ENCODE measurements at regions not wholly inside any gene's neighbourhood (a gene's known extent, or its start where the extent isn't known, plus 50 kb on each side); places are given as distances from the start of the nearest gene placed in this dataset.
"Not testable (repeated sequence)": the region's sequence is repeated elsewhere in the genome, so short reads cannot be mapped to it uniquely, and the experiment has no call there.

- Histone ChIP-seq H3K36me3 (ENCODE audit: control insufficient read depth in 2 of 2, insufficient read depth in 2 of 2, low read length in 1 of 2) (no peaks in the 10 kb centered on the region), H3K4me3 (ENCODE audit: low read length in 2 of 2) (no peak overlapping the region), H3K27ac (ENCODE audit: low read depth in 1 of 2, low read length in 1 of 2) (no peak overlapping the region), H3K27me3 (ENCODE audit: control insufficient read depth in 2 of 2, insufficient read depth in 1 of 2, low read length in 1 of 2) (no peaks in the 10 kb centered on the region), H3K4me1 (ENCODE audit: control insufficient read depth in 2 of 2, insufficient read depth in 2 of 2, low read length in 2 of 2) (no peaks in the 10 kb centered on the region), H3K9me3 (ENCODE audit: control insufficient read depth in 2 of 2, insufficient read depth in 1 of 2, low read length in 1 of 2) (no peaks in the 10 kb centered on the region)
- no peak for DNase-seq (ENCODE audit: low read depth in 6 of 9, low spot score in 9 of 9)
- 96% methylated on average over 5 of the region's 5 CpGs for WGBS
Measured at GRCh38 chr1:83060651-83061390, 938.1 kb downstream of the TTLL7 start.

DNA sequence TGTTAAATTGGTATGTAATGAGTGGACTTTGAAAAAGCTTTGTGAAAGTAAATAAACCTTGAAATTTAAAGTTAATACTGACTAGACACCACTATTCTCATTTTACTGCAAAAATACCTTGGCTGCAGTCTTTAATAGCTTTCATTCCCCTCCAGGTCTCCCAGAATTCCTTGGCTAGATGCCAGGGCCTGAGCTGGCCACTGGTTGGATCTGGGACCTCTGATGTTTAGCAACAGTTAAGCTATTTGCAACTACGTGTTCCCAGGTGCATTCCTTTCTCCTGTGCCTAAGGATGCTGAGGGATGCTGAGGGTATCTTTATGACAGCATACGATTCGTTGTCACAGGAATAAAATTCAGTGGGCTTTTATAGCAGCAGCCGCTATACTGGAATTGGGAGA lies 938.7 kb downstream of the TTLL7 start:
- no peak overlapping the region for H3K4me3 ChIP-seq (ENCODE audit: low read length in 2 of 2)
- DNase-seq (ENCODE audit: low read depth in 6 of 9, low spot score in 9 of 9), result no peak
- 93% methylated on average over 4 of the region's 4 CpGs for WGBS

GRCh38 chr1:83058327-83058726 lies 940.6 kb downstream of the TTLL7 start:
- no peak for DNase-seq (ENCODE audit: low read depth in 6 of 9, low spot score in 9 of 9)
- Histone ChIP-seq H3K4me3 (ENCODE audit: low read length in 2 of 2) (no peak overlapping the region), H3K27me3 (ENCODE audit: control insufficient read depth in 2 of 2, insufficient read depth in 1 of 2, low read length in 1 of 2) (no peaks in the 10 kb centered on the region), H3K9me3 (ENCODE audit: control insufficient read depth in 2 of 2, insufficient read depth in 1 of 2, low read length in 1 of 2) (no peaks in the 10 kb centered on the region), H3K4me1 (ENCODE audit: control insufficient read depth in 2 of 2, insufficient read depth in 2 of 2, low read length in 2 of 2) (no peaks in the 10 kb centered on the region), H3K27ac (ENCODE audit: low read depth in 1 of 2, low read length in 1 of 2) (no peak overlapping the region), H3K36me3 (ENCODE audit: control insufficient read depth in 2 of 2, insufficient read depth in 2 of 2, low read length in 1 of 2) (no peaks in the 10 kb centered on the region)

More for the DNA sequence above, 938.7 kb downstream of the TTLL7 start:
- Histone ChIP-seq H3K27ac (ENCODE audit: low read depth in 1 of 2, low read length in 1 of 2) (no peak overlapping the region), H3K9me3 (ENCODE audit: control insufficient read depth in 2 of 2, insufficient read depth in 1 of 2, low read length in 1 of 2) (no peaks in the 10 kb centered on the region), H3K36me3 (ENCODE audit: control insufficient read depth in 2 of 2, insufficient read depth in 2 of 2, low read length in 1 of 2) (no peaks in the 10 kb centered on the region), H3K27me3 (ENCODE audit: control insufficient read depth in 2 of 2, insufficient read depth in 1 of 2, low read length in 1 of 2) (no peaks in the 10 kb centered on the region), H3K4me1 (ENCODE audit: control insufficient read depth in 2 of 2, insufficient read depth in 2 of 2, low read length in 2 of 2) (no peaks in the 10 kb centered on the region)

- Histone ChIP-seq H3K36me3 (ENCODE audit: control insufficient read depth in 2 of 2, insufficient read depth in 2 of 2, low read length in 1 of 2) (no peaks in the 10 kb centered on the region), H3K4me3 (ENCODE audit: low read length in 2 of 2) (no peak overlapping the region), H3K4me1 (ENCODE audit: control insufficient read depth in 2 of 2, insufficient read depth in 2 of 2, low read length in 2 of 2) (no peaks in the 10 kb centered on the region), H3K27me3 (ENCODE audit: control insufficient read depth in 2 of 2, insufficient read depth in 1 of 2, low read length in 1 of 2) (no peaks in the 10 kb centered on the region), H3K9me3 (ENCODE audit: control insufficient read depth in 2 of 2, insufficient read depth in 1 of 2, low read length in 1 of 2) (peaks cover 0 to 6% of the 10 kb centered on the region in 2 donors), H3K27ac (ENCODE audit: low read depth in 1 of 2, low read length in 1 of 2) (no peak overlapping the region)
- no peak for DNase-seq (ENCODE audit: low read depth in 6 of 9, low spot score in 9 of 9)
- WGBS, result 51% methylated on average over 2 of the region's 2 CpGs
Measured at GRCh38 chr1:83055391-83056170, 943.4 kb downstream of the TTLL7 start.

- no peak for DNase-seq (ENCODE audit: low read depth in 6 of 9, low spot score in 9 of 9)
- no peaks in the 10 kb centered on the region for H3K27me3 ChIP-seq (ENCODE audit: control insufficient read depth in 2 of 2, insufficient read depth in 1 of 2, low read length in 1 of 2)
- H3K9me3 ChIP-seq (ENCODE audit: control insufficient read depth in 2 of 2, insufficient read depth in 1 of 2, low read length in 1 of 2), result peaks cover 0 to 7% of the 10 kb centered on the region in 2 donors
- H3K4me1 ChIP-seq (ENCODE audit: control insufficient read depth in 2 of 2, insufficient read depth in 2 of 2, low read length in 2 of 2), result no peaks in the 10 kb centered on the region
- H3K27ac ChIP-seq (ENCODE audit: low read depth in 1 of 2, low read length in 1 of 2), result no peak overlapping the region
- H3K36me3 ChIP-seq (ENCODE audit: control insufficient read depth in 2 of 2, insufficient read depth in 2 of 2, low read length in 1 of 2), result no peaks in the 10 kb centered on the region
- H3K4me3 ChIP-seq (ENCODE audit: low read length in 2 of 2), result no peak overlapping the region
- WGBS, result 94% methylated on average over 4 of the region's 4 CpGs
Measured at GRCh38 chr1:83053446-83053845, 945.5 kb downstream of the TTLL7 start.

- H3K27me3 ChIP-seq (ENCODE audit: control insufficient read depth in 2 of 2, insufficient read depth in 1 of 2, low read length in 1 of 2), result no peaks in the 10 kb centered on the region
- H3K4me1 ChIP-seq (ENCODE audit: control insufficient read depth in 2 of 2, insufficient read depth in 2 of 2, low read length in 2 of 2), result no peaks in the 10 kb centered on the region
- H3K9me3 ChIP-seq (ENCODE audit: control insufficient read depth in 2 of 2, insufficient read depth in 1 of 2, low read length in 1 of 2), result peaks cover 0 to 7% of the 10 kb centered on the region in 2 donors
- no peak overlapping the region for H3K4me3 ChIP-seq (ENCODE audit: low read length in 2 of 2)
- no peak overlapping the region for H3K27ac ChIP-seq (ENCODE audit: low read depth in 1 of 2, low read length in 1 of 2)
- no peak for DNase-seq (ENCODE audit: low read depth in 6 of 9, low spot score in 9 of 9)
- H3K36me3 ChIP-seq (ENCODE audit: control insufficient read depth in 2 of 2, insufficient read depth in 2 of 2, low read length in 1 of 2), result no peaks in the 10 kb centered on the region
Measured at GRCh38 chr1:83052865-83053264, 946.1 kb downstream of the TTLL7 start.

GRCh38 chr1:83051053-83051452 lies 947.9 kb downstream of the TTLL7 start:
- not testable (repeated sequence) for DNase-seq (ENCODE audit: low read depth in 6 of 9, low spot score in 9 of 9); H3K27me3 ChIP-seq (ENCODE audit: control insufficient read depth in 2 of 2, insufficient read depth in 1 of 2, low read length in 1 of 2); H3K4me1 ChIP-seq (ENCODE audit: control insufficient read depth in 2 of 2, insufficient read depth in 2 of 2, low read length in 2 of 2); H3K4me3 ChIP-seq (ENCODE audit: low read length in 2 of 2); H3K9me3 ChIP-seq (ENCODE audit: control insufficient read depth in 2 of 2, insufficient read depth in 1 of 2, low read length in 1 of 2); H3K36me3 ChIP-seq (ENCODE audit: control insufficient read depth in 2 of 2, insufficient read depth in 2 of 2, low read length in 1 of 2); H3K27ac ChIP-seq (ENCODE audit: low read depth in 1 of 2, low read length in 1 of 2)
- WGBS, result 90% methylated on average over 3 of the region's 3 CpGs

- WGBS, result 81% methylated on average over 1 of the region's 1 CpG
- H3K9me3 ChIP-seq (ENCODE audit: control insufficient read depth in 2 of 2, insufficient read depth in 1 of 2, low read length in 1 of 2), result no peaks in the 10 kb centered on the region
- DNase-seq (ENCODE audit: low read depth in 6 of 9, low spot score in 9 of 9), result no peak
- H3K36me3 ChIP-seq (ENCODE audit: control insufficient read depth in 2 of 2, insufficient read depth in 2 of 2, low read length in 1 of 2), result no peaks in the 10 kb centered on the region
- no peaks in the 10 kb centered on the region for H3K27me3 ChIP-seq (ENCODE audit: control insufficient read depth in 2 of 2, insufficient read depth in 1 of 2, low read length in 1 of 2)
- no peak overlapping the region for H3K27ac ChIP-seq (ENCODE audit: low read depth in 1 of 2, low read length in 1 of 2)
- H3K4me3 ChIP-seq (ENCODE audit: low read length in 2 of 2), result no peak overlapping the region
- no peaks in the 10 kb centered on the region for H3K4me1 ChIP-seq (ENCODE audit: control insufficient read depth in 2 of 2, insufficient read depth in 2 of 2, low read length in 2 of 2)
Measured at GRCh38 chr1:83043244-83043643, 955.7 kb downstream of the TTLL7 start.

DNA sequence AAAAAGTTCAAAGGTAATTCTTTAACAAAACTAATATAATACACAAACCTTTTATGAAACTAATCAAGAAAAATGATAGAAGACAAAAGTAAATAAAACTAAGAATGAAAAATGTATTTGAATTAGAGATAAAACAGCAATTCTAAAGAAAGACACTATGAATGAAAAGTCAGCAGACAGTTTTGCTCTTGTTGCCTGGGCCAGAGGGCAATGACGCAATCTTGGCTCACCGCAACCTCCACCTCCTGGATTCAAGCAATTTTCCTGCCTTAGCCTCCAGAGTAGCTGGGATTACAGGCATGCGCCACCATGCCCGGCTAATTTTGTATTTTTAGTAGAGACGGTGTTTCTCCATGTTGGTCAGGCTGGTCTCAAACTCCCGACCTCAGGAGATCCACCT lies 959.8 kb downstream of the TTLL7 start:
- 95% methylated on average over 6 of the region's 6 CpGs for WGBS
- H3K36me3 ChIP-seq (ENCODE audit: control insufficient read depth in 2 of 2, insufficient read depth in 2 of 2, low read length in 1 of 2); H3K4me3 ChIP-seq (ENCODE audit: low read length in 2 of 2); DNase-seq (ENCODE audit: low read depth in 6 of 9, low spot score in 9 of 9); H3K27me3 ChIP-seq (ENCODE audit: control insufficient read depth in 2 of 2, insufficient read depth in 1 of 2, low read length in 1 of 2); H3K9me3 ChIP-seq (ENCODE audit: control insufficient read depth in 2 of 2, insufficient read depth in 1 of 2, low read length in 1 of 2); H3K27ac ChIP-seq (ENCODE audit: low read depth in 1 of 2, low read length in 1 of 2); H3K4me1 ChIP-seq (ENCODE audit: control insufficient read depth in 2 of 2, insufficient read depth in 2 of 2, low read length in 2 of 2): not testable (repeated sequence)
